WI38 (cell line): ENCODE measurements at regions not wholly inside any gene's neighbourhood (a gene's known extent, or its start where the extent isn't known, plus 50 kb on each side); places are given as distances from the start of the nearest gene placed in this dataset.

Source experiments
- H3K4me3 ChIP-seq: 2 replicates; pipeline ENCODE4 v1.5.1; 2011; ENCODE audit warnings: low read depth, mild to moderate bottlenecking, control low read depth, low read length
- TF ChIP-seq, protein P1 (sequence below): IDR thresholded peaks from 2 replicates; pipeline ENCODE4 v1.5.1; 2012; ENCODE audit warnings: low read depth, mild to moderate bottlenecking, control low read depth, low read length

DNA sequence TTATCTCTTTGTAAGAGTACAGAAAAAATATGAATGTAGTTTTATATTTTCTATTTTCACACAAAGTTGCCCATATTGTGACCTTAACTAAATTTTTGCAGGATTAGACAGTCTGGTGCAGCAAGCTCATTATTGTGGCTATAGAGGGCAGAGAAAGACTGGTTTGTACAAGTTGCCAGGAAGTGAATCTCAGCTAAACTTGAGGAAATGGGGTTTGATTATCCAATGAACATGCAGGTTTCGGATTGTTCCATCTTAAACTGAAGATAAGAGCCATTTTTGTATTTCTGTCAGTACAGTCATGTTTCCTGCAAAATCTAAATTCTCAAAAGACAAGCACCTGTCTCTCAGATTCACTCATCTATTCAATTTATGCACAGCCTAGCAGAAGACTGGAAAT lies 390.9 kb downstream of the MMUT start:
- TF ChIP-seq, protein P1, sequence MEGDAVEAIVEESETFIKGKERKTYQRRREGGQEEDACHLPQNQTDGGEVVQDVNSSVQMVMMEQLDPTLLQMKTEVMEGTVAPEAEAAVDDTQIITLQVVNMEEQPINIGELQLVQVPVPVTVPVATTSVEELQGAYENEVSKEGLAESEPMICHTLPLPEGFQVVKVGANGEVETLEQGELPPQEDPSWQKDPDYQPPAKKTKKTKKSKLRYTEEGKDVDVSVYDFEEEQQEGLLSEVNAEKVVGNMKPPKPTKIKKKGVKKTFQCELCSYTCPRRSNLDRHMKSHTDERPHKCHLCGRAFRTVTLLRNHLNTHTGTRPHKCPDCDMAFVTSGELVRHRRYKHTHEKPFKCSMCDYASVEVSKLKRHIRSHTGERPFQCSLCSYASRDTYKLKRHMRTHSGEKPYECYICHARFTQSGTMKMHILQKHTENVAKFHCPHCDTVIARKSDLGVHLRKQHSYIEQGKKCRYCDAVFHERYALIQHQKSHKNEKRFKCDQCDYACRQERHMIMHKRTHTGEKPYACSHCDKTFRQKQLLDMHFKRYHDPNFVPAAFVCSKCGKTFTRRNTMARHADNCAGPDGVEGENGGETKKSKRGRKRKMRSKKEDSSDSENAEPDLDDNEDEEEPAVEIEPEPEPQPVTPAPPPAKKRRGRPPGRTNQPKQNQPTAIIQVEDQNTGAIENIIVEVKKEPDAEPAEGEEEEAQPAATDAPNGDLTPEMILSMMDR = no peak
- H3K4me3 ChIP-seq = no peak overlapping the region

DNA sequence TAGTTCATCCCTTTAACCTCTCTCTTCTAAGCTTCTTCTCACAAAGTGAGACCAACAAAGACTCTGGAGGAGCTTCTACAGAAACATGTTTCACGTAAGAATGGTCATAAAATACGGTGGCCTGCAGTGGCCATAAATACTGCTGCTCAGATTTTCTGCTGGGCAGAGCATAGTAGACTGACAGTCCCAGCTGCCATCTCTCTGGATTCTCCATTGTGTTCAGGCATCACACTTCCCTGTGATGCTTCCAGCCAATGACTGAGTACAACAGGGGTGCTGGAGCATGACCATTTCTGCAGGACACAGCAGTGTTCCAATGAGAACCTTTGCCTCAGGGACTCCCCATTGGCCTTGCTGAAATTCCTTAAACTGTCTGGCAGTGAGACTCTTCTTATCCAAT lies 392.6 kb downstream of the MMUT start:
- TF ChIP-seq, protein P1 = no peak
- no peak overlapping the region for H3K4me3 ChIP-seq

DNA sequence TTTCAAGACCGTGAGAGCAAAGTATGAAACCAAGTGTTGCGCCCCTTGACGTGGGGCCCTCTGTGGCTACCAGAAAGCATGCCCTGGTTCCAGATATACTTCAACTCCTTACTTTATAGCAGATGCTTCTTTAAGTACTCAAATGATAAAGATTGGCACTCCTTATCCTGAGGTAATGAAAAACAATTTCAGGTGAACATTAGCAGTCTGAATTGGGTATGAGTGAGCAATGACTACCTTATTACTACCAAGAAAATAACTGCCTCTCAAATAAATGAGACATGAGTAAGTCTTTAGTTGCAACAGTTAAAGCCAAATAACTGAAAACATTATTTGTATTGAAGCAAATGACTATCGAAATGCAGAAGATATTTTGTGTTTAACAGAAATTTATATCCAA lies 408.7 kb downstream of the MMUT start:
- H3K4me3 ChIP-seq = no peak overlapping the region
- TF ChIP-seq, protein P1 = no peak

DNA sequence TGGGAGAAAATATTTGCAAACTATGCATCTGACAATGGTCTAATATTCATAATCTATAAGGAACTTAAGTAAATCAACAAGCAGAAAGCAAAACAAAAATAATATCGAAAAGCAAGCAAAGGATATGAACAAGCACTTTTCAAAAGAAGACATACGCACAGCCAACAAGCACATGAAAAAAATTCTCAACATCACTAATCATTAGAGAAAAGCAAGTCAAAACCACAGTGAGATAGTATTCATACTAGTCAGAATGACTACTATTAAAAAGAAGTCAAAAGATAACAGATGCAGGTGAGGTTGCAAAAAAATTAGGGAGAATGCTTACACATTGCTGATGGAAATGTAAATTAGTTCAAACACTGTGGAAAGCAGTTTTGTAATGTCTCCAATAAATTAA lies 410.2 kb downstream of the MMUT start:
- TF ChIP-seq, protein P1 = no peak
- no peak overlapping the region for H3K4me3 ChIP-seq

DNA sequence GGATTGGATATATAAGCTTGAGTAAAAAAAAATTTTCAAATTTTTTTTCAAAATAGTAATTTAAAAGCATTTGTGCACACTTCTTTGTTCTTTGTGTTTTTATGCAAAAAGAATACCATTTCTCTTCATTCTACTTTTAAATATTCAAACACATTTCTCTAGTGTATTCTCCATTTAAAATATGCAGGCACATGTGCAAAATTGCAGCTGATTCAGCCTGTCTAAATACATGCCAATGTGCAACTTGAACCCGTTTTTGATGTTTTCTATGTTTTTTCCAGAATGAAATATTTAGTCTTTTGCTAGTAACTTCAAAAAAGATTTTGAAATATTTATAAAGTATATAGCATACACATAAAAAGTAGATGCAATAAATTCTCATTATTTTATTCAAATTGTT lies 411.8 kb downstream of the MMUT start:
- H3K4me3 ChIP-seq = no peak overlapping the region
- TF ChIP-seq, protein P1 = no peak

GRCh38 chr6:49050584-49050983 lies 412.5 kb downstream of the MMUT start:
- no peak overlapping the region for H3K4me3 ChIP-seq
- TF ChIP-seq, protein P1 = no peak

DNA sequence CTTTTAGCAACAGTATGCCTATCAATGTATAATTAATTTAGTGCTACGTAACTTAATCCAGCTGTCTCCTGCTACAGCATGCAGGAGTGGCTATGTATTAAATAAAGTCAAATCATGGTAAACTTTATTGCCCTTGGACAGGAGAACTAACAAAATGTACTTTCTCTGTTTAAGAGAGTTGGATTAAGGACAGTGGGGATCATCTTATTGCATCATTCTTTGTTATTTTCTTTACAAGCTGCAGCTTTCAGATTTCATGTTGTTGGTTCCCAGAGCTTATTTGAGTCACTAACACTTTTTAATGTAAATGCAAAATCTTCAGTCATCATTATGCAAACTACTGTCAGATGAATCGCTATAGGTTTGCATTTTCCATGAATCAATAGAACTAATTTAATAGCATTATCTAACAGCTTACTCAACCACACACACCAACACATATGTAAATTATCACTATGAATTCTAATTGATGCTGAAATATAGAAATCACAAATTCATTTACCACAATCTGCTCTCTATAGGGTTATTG lies 424.7 kb downstream of the MMUT start:
- H3K4me3 ChIP-seq = no peak overlapping the region
- TF ChIP-seq, protein P1 = no peak
